HG03378 (cell line): ENCODE measurements at regions not wholly inside any gene's neighbourhood (a gene's known extent, or its start where the extent isn't known, plus 50 kb on each side); places are given as distances from the start of the nearest gene placed in this dataset.
A peak's percentile ranks its signal among the peaks of the same experiment; 100 is the strongest.
"Not testable (repeated sequence)": the region's sequence is repeated elsewhere in the genome, so short reads cannot be mapped to it uniquely, and the experiment has no call there.

ENCODE experiments used
- ATAC-seq: cut with Tn5 transposase; IDR thresholded peaks from one replicate; pipeline ENCODE4 v1.9.1; 2021; ENCODE audit warnings: mild to moderate bottlenecking, moderate library complexity; ENCODE audit not compliant: unreplicated experiment

DNA sequence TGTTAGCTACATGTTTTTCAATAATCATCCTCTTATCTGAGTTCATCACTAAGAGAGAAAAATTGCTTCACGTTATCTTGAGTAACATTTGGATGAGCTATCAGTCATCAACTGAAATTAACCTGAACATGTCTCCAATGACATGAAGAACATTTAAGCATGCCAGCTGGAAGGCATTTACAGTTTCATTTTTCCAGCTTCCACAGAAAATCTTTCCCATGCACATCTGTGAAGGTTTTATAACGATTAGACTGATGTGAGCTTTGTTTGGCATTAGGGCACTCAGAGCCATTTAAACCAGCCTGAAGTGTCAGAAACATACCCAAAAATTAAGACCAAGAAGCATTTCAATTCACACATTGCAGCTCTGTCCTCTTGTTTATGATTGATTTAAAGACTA is 235.8 kb upstream of the ARHGEF26 start:
- no peak for ATAC-seq

DNA sequence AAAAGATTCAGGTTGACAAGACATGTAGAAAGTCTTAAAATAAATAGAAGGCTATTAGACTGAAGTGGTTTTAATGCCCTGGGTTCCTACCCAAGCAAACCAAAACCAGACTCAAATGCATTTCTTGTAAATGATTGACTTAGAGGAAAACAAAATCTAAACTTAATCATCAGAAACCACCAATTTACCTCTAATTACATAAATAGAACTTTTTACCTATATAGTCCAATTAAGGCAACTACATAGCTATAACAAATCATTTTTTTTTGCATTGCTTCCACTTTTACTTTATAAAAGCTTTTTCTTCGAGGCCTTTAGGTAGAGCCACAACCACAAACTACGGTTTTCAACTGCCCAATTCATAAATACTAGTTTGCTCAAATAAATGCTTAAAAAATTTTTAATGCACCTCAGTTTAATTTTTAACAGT is 231.3 kb upstream of the ARHGEF26 start:
- peak; percentile 53 for ATAC-seq

DNA sequence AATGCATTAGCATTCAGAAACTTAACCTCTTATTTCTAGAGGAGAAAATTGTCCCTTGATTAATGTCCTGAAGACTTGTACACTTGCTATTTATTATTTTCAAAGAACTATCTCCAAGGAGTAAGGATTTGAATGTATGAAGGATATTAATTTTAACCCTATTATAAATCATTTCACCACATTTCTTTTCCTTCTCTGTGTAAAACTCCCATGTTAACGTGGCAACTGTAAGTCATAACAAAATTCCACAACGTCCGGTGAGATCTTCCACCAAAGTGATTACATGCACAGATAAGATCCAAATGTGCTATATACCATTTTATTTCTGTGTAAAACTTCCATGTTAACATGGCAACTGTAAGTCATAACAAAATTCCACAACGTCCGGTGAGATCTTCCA is 229.1 kb upstream of the ARHGEF26 start:
- no peak for ATAC-seq

GRCh38 chr3:153894857-153895256 is 226.3 kb upstream of the ARHGEF26 start:
- ATAC-seq, result no peak

DNA sequence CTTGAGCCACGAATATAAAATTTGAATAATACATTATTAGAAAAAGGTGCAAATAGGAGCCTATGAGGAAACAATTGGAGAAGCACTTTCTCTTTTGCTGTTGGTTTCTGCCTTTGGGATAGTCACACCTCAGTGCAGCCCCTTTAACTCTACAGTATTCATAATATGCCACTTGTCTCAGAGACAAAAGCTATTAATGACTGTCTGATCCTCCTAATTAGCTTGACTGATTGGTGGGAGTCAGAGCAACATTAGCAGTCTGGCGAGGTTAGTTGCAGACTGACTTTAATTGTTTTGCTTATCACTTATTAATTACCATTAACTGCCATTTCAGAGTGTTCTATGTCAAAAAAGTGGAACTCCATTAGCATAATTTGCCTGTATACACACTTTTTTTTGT is 225.0 kb upstream of the ARHGEF26 start:
- no peak for ATAC-seq

DNA sequence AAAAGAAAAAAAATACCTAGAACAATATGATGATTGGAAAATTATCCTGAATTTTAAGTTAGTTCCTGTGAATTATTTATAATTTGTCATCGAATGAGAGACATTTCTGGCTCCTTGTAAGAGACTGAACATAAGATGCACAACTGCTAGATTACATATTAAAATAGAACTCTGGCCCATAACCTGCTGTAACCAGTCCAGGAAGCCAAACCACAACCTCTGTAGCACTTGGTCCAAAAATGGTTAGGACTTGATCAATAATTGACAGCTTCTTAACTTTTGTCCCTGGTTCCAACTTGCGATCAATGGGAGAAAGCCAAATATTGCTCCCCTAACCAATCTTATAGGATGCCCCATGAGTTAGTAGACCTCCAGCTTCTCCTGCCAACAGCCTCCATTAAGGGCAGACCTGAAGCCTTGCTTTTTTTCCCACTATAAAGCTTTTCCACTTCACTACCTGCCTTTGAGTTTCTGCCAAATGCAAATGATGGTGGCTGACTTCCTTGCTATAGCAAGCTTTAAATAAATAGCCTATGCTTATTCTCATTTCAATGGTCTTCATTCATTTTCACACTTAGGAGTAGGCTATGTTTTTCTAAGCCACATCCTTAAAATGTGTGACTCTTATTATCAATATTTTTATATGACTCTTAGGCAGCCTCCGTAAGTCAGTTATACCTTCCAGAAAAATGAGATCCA is 224.0 kb upstream of the ARHGEF26 start:
- ATAC-seq, result peak; percentile 85

DNA sequence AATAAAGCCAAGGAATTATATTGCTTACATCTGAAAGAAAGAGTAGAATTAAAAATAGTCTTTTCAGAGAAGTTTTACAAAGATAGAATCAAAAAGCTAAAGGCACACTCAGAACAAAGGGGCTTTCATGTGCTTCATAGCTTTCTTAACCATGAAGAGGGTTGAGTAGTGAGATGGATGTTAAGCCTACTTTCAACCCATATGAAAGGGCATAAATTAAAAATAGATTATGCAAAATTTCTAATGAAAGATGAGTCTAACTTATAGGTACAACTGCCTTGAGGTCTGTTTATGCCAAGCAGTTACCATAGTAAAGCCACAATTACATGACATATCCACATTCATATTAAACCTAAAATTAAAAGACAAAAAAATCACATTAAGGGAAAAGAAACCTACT is 223.3 kb upstream of the ARHGEF26 start:
- ATAC-seq, result peak; percentile 80

DNA sequence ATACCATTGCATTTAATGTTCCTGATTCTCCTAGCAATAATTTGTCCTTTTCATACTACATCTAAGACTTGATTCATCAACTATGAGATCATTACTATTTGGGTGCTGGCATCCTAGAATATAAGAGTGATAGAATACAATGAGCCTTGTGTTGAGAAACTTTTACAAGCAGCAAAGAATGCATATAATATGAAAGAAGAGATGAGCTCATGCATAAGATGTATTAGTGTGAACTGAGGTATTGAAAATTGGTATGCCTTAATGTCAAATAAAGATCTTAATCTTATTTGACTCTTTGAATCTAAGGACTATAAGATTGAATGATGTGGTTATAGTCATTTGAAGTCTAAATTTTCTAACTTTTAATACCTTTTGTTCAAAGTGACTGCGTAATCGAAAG is 220.0 kb upstream of the ARHGEF26 start:
- no peak for ATAC-seq

DNA sequence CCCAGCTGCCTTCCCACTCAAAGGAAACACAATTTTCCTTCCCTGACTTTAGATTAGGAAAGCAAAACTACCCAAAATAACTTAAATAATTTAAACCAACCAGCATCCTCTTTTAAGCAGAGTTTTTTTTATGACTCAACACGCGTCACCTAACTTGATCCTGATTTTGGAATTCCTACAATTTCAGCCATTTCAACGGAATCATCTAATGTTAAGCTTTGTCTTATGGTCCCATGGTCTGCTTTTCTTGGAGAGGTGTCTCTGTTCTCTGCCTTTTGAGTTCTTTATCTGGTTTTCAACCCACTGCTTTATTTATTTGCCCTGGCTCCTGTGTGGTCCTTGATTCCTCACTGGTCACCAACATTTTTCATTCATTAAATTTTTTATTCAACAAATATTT is 219.2 kb upstream of the ARHGEF26 start:
- ATAC-seq, result no peak

- peak; percentile 60 for ATAC-seq
These were observed 217.8 kb upstream of the ARHGEF26 start for GRCh38 chr3:153903430-153903829.

GRCh38 chr3:153906366-153906765 is 214.8 kb upstream of the ARHGEF26 start:
- no peak for ATAC-seq

DNA sequence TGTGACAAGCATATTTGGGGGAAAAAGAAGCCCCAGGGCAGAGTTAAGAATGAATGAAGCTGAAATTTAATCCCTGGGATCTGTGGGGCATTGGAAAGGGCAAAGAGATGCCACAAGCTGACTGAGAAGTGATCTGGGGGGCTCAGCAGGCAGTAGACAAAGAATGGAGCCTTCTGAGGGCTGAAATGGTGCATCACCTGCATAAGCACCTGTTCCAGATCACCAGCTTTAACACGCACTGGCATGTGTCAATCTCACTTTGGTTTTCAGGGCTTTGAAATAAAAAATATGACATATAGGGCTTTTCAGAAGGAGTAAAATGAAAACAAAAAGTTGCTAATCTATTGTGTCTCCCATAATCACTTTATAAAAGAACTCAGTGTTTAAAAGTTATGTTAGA is 210.8 kb upstream of the ARHGEF26 start:
- no peak for ATAC-seq

DNA sequence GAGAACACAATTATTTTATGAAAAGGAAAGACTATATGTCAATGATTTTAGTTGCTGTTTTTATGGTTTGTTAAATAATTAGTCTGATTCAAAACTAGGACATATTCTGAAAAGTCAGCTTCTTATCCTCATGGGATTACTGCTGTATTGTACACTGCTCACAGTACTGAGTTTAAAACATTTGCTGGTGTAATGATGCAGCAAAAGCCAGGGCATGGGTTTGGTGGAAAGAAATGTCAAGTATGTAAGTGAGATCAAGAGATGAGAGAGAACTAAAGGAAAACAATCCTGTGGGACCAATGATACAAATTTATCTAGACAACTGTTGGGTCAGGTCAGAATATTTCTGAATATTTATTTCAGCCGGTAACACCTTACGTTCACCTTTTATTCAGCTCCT is 210.1 kb upstream of the ARHGEF26 start:
- ATAC-seq, result no peak

DNA sequence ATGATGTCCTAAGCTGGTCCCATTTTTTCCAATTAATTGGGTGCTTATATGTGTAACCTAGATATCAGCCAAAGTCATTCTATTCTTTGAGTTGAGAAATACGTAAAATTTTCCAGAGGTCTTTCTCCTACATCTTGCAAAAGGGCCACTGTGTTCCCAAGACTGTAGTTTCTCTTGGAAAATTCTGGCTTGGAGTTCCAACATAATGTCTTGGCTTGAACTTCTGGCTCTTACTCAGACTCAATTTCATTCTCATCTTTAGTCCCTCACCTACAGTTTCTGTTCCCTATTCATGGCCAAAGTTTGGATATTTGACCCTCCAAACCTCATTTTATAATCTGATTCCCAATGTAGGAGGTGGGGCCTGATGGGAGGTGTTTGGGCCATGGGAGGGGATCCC is 201.4 kb upstream of the ARHGEF26 start:
- no peak for ATAC-seq

DNA sequence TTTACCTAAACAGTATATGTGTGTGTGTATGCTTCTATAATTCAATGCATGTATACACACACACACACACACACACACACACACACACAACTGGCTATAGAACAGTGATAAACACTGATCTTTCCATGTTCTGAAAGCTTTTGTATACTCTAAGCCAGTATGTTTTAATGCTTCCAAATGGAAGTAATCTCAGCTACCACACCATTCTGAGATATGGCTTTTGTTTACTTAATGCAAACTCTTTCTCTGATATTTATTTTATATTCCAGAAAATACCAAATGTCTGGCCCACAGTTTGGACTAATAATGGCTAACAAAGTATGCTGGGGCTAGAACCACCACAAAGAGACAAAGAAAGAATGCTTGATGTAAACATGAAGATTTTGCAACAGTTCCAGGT is 199.4 kb upstream of the ARHGEF26 start:
- ATAC-seq, result no peak

- no peak for ATAC-seq
These were observed 195.2 kb upstream of the ARHGEF26 start for GRCh38 chr3:153925841-153926514.

DNA sequence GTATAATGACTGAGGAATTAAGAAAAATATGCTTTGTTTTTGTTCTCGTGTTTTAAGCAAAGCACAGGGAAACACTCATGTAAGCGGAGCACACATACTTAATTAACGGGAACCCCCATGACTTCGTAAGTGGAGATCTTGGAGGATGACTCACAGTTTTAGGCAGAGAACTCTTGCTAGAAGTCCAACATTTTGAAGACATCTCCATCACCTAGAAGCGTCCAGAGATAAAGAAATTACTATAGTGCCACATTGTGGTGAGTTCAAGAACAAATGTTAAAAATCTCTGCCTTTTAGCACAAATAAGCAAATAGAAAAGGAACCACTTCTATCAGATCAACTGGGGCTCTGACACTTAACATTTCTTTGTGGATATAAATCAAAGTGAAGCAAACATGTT is 194.1 kb upstream of the ARHGEF26 start:
- peak; percentile 77 for ATAC-seq

- no peak for ATAC-seq
These were observed 192.3 kb upstream of the ARHGEF26 start for GRCh38 chr3:153928851-153929250.

DNA sequence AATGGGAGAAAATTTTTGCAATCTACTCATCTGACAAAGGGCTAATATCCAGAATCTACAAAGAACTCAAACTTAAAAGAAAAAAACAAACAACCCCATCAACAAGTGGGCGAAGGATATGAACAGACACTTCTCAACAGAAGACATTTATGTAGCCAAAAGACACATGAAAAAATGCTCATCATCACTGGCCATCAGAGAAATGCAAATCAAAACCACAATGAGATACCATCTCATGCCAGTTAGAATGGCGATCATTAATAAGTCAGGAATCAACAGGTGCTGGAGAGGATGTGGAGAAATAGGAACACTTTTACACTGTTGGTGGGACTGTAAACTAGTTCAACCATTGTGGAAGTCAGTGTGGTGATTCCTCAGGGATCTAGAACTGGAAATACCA is 187.7 kb upstream of the ARHGEF26 start:
- not testable (repeated sequence) for ATAC-seq

DNA sequence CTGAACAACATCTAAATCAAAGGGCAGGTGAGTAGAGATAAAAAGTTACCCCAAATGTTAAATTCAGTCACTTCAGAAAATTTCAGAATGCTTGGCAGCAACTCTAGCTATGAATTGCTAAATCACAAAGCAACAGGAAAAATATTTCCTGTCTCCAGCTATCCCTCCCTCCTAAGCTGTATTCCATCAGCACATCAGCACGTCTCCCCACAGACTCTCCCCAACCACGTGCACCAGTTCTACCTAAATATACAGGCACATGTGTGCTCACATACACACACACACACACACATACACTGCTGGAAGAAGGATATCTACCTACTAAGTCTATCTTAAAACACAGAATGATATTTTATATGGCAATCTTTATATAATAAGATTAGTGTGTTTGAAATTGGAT is 177.1 kb upstream of the ARHGEF26 start:
- no peak for ATAC-seq

- no peak for ATAC-seq
These were observed 169.9 kb upstream of the ARHGEF26 start for GRCh38 chr3:153951276-153951675.

- no peak for ATAC-seq
These were observed 169.1 kb upstream of the ARHGEF26 start for GRCh38 chr3:153952091-153952490.

DNA sequence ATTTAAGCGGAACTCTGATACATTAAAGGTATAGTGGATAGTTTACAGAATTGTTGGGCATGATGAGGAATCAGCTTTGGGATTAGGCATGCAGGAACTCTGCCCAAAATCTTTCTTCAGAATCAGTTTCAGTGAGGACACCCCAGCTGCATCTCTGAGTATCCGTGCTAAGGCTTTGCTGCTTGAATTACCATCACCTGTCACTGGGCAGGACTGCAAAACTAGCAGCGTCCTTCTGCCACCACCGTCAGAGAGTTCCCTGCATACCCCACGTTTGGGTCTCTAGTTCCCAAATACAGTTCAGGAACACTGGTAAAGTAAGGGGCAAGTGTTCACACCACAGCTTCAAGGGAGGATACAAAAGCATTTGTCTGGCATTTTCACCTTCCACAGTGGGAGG is 164.6 kb upstream of the ARHGEF26 start:
- ATAC-seq, result no peak
